ENCODE measurements at regions not wholly inside any gene's neighbourhood (a gene's known extent, or its start where the extent isn't known, plus 50 kb on each side); places are given as distances from the start of the nearest gene placed in this dataset.

- TF ChIP-seq HDGF (IDR thresholded peaks at IDR 0.05; ENCODE audit: borderline replicate concordance) (no peak), ZNF384 (IDR thresholded peaks at IDR 0.05) (no peak), NFRKB (IDR thresholded peaks at IDR 0.05) (no peak), ELF4 (IDR thresholded peaks at IDR 0.05) (no peak), CTBP1 (IDR thresholded peaks at IDR 0.05; ENCODE audit: borderline replicate concordance) (no peak)
Observed at GRCh38 chr5:73295921-73296320, 122.9 kb downstream of the TMEM174 start.

All from HEK293T (cell line).